NCI-H146 treated with DMSO at 0.1 percent for 48 hours (cell line): ENCODE measurements at regions not wholly inside any gene's neighbourhood (a gene's known extent, or its start where the extent isn't known, plus 50 kb on each side); places are given as distances from the start of the nearest gene placed in this dataset.
A peak's percentile ranks its signal among the peaks of the same experiment; 100 is the strongest.

Experiments
- DNase-seq: peaks from one replicate; lab custom pipeline; 2025; ENCODE audit not compliant: unreplicated experiment; lab: John Stamatoyannopoulos, UW

GRCh38 chr3:53957831-53958230 lies 66.2 kb upstream of the SELENOK start:
- DNase-seq: no peak

- no peak for DNase-seq
Measured at GRCh38 chr3:53956586-53956985, 64.9 kb upstream of the SELENOK start.

- peak; percentile 60 for DNase-seq
Measured at GRCh38 chr3:53949541-53949940, 57.9 kb upstream of the SELENOK start.

GRCh38 chr3:53948174-53948573 lies 56.5 kb upstream of the SELENOK start:
- no peak for DNase-seq

GRCh38 chr3:53944028-53944427 lies 52.4 kb upstream of the SELENOK start:
- no peak for DNase-seq

GRCh38 chr3:53941950-53942349 lies 50.3 kb upstream of the SELENOK start:
- DNase-seq: peak; percentile 4
